ENCODE measurements at regions not wholly inside any gene's neighbourhood (a gene's known extent, or its start where the extent isn't known, plus 50 kb on each side); places are given as distances from the start of the nearest gene placed in this dataset.
"Not testable (repeated sequence)": the region's sequence is repeated elsewhere in the genome, so short reads cannot be mapped to it uniquely, and the experiment has no call there.

DNA sequence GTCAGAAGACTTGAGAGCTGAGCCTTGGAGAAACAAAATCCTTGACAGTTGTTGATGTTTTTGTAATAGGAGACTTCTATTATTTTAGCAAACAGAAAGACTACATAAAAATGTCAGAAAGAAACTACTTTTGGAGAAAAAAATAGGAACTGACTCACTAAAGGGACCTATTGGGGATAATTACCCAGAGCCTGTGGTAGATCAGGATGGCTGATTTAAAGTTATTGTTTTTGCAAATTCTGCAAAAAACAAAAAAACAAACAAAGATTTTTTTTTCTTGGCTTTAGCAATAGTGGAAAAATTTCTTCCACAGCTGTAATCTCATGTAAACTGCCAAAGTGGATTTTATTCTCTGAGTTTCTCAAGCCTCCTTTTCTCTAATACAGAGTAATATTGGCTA is 101.5 kb upstream of the SATB1 start:
- TF ChIP-seq CTCF (IDR thresholded peaks at IDR 0.05; ENCODE audit: control insufficient read depth, extremely low read depth, insufficient read depth), result no peak
- no peak for DNase-seq (ENCODE audit: low read depth)
- no peak overlapping the region for H3K4me3 ChIP-seq (ENCODE audit: low read depth, low read length)

- DNase-seq (ENCODE audit: low read depth); H3K4me3 ChIP-seq (ENCODE audit: low read depth, low read length): not testable (repeated sequence)
These were observed 91.0 kb upstream of the SATB1 start for GRCh38 chr3:18516170-18516569.

DNA sequence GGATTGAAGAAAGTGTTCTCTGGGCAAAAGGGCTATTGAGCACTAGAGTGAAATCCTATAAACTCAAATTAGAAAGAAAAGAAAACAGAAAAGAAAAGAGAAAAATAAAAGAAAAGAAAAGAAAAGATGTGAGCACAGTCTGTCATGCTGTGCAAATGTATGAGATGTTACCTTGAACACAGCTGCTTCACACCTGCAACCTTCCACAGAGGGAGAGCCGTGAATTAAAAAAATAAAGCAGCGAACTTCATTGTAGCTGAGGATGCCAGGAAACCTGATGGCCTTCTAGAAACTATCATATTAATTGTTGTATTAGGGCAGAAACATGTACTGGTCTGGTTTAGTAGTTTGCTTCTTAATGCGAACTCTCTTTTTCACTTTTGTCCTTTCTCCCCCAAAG is 88.0 kb upstream of the SATB1 start:
- H3K4me3 ChIP-seq (ENCODE audit: low read depth, low read length), result no peak overlapping the region
- TF ChIP-seq CTCF (IDR thresholded peaks at IDR 0.05; ENCODE audit: control insufficient read depth, extremely low read depth, insufficient read depth), result no peak
- DNase-seq (ENCODE audit: low read depth), result no peak

GRCh38 chr3:18512007-18512406 is 86.9 kb upstream of the SATB1 start:
- no peak for TF ChIP-seq CTCF (IDR thresholded peaks at IDR 0.05; ENCODE audit: control insufficient read depth, extremely low read depth, insufficient read depth)
- no peak for DNase-seq (ENCODE audit: low read depth)
- H3K4me3 ChIP-seq (ENCODE audit: low read depth, low read length), result no peak overlapping the region

- no peak overlapping the region for H3K4me3 ChIP-seq (ENCODE audit: low read depth, low read length)
- no peak for TF ChIP-seq CTCF (IDR thresholded peaks at IDR 0.05; ENCODE audit: control insufficient read depth, extremely low read depth, insufficient read depth)
- DNase-seq (ENCODE audit: low read depth), result no peak
These were observed 85.8 kb upstream of the SATB1 start for GRCh38 chr3:18510947-18511346.

DNA sequence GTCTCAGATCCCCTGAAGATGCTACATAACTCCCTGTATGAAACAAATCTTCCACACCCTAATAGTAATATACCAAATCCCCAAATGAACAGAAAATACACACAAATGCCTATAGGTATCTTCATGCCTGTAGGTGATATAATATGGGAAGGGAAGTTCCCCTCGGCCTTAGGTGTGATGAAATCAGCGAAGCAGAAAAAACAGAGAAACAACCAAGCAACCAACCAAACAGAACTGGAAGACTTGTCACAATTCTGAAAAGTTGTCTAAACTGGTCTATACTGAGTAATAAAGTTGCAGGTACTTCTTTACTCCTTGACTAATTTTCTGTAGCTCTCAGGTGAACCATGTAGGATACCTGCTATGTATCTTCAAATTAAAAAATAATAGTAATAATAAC is 82.2 kb upstream of the SATB1 start:
- TF ChIP-seq CTCF (IDR thresholded peaks at IDR 0.05; ENCODE audit: control insufficient read depth, extremely low read depth, insufficient read depth), result no peak
- DNase-seq (ENCODE audit: low read depth), result no peak

DNA sequence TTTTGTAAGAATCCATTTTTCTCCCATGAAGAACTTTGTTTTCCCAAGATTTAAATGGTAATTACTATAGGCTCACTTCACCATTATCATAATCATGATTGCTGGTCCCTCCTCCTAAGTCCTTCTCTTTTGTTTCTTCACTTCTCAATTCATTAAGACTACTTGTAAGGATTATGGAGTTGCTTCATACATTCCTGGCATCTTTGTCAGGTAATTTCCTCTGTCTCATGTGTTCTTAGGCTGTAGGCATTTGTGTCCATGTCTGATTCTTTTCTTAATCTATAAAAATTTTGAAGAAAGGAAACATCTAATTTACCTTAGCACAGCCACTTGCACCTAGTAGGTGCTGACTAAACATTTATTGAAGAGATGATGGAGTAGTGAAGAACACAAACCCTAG is 79.9 kb upstream of the SATB1 start:
- DNase-seq (ENCODE audit: low read depth), result no peak
- no peak for TF ChIP-seq CTCF (IDR thresholded peaks at IDR 0.05; ENCODE audit: control insufficient read depth, extremely low read depth, insufficient read depth)
- H3K4me3 ChIP-seq (ENCODE audit: low read depth, low read length), result no peak overlapping the region

More for the DNA sequence above, 82.2 kb upstream of the SATB1 start:
- H3K4me3 ChIP-seq (ENCODE audit: low read depth, low read length), result no peak overlapping the region

Measured in LNCaP clone FGC (cell line).